UCSD-AML1 (cell line): ENCODE measurements at regions not wholly inside any gene's neighbourhood (a gene's known extent, or its start where the extent isn't known, plus 50 kb on each side); places are given as distances from the start of the nearest gene placed in this dataset.
"Not testable (repeated sequence)": the region's sequence is repeated elsewhere in the genome, so short reads cannot be mapped to it uniquely, and the experiment has no call there.

Experiments used
- DNase-seq: peaks from one replicate; lab custom pipeline; 2025; ENCODE audit not compliant: unreplicated experiment; lab: John Stamatoyannopoulos, UW

- no peak for DNase-seq
Measured at GRCh38 chr17:14744761-14745473, 444.0 kb downstream of the HS3ST3B1 start.

- DNase-seq: no peak
Measured at GRCh38 chr17:14741491-14741890, 440.6 kb downstream of the HS3ST3B1 start.

- no peak for DNase-seq
Measured at GRCh38 chr17:14739656-14740431, 439.0 kb downstream of the HS3ST3B1 start.

- DNase-seq: no peak
Measured at GRCh38 chr17:14738652-14738988, 437.7 kb downstream of the HS3ST3B1 start.

- DNase-seq: no peak
Measured at GRCh38 chr17:14737984-14738651, 437.2 kb downstream of the HS3ST3B1 start.

GRCh38 chr17:14736631-14737030 lies 435.8 kb downstream of the HS3ST3B1 start:
- DNase-seq: no peak

GRCh38 chr17:14733376-14733775 lies 432.5 kb downstream of the HS3ST3B1 start:
- DNase-seq: no peak

- DNase-seq: no peak
Measured at GRCh38 chr17:14732211-14732610, 431.3 kb downstream of the HS3ST3B1 start.

GRCh38 chr17:14731591-14731990 lies 430.7 kb downstream of the HS3ST3B1 start:
- no peak for DNase-seq

GRCh38 chr17:14730821-14731220 lies 429.9 kb downstream of the HS3ST3B1 start:
- no peak for DNase-seq

GRCh38 chr17:14725729-14726128 lies 424.8 kb downstream of the HS3ST3B1 start:
- DNase-seq: no peak

GRCh38 chr17:14724770-14725169 lies 423.9 kb downstream of the HS3ST3B1 start:
- DNase-seq: no peak

GRCh38 chr17:14723349-14723748 lies 422.5 kb downstream of the HS3ST3B1 start:
- DNase-seq: not testable (repeated sequence)

GRCh38 chr17:14719942-14720341 lies 419.1 kb downstream of the HS3ST3B1 start:
- DNase-seq: no peak

GRCh38 chr17:14717859-14718258 lies 417.0 kb downstream of the HS3ST3B1 start:
- no peak for DNase-seq

- DNase-seq: no peak
Measured at GRCh38 chr17:14715561-14715960, 414.7 kb downstream of the HS3ST3B1 start.

GRCh38 chr17:14712611-14713021 lies 411.7 kb downstream of the HS3ST3B1 start:
- no peak for DNase-seq

- no peak for DNase-seq
Measured at GRCh38 chr17:14704121-14704520, 403.2 kb downstream of the HS3ST3B1 start.

- DNase-seq: no peak
Measured at GRCh38 chr17:14701886-14702285, 401.0 kb downstream of the HS3ST3B1 start.

- DNase-seq: no peak
Measured at GRCh38 chr17:14699574-14700185, 398.8 kb downstream of the HS3ST3B1 start.

GRCh38 chr17:14693382-14693781 lies 392.5 kb downstream of the HS3ST3B1 start:
- no peak for DNase-seq

GRCh38 chr17:14690704-14691103 lies 389.8 kb downstream of the HS3ST3B1 start:
- DNase-seq: no peak
